K562 (cell line): ENCODE measurements at regions not wholly inside any gene's neighbourhood (a gene's known extent, or its start where the extent isn't known, plus 50 kb on each side); places are given as distances from the start of the nearest gene placed in this dataset.

Experiments
- ATF1 ChIP-seq, 2 experiments: fragments of 450-650 bp in 1 of 2; IDR thresholded peaks; 2 replicates each; pipeline ENCODE4 v1.6.1; 2016; ENCODE audit warnings: missing compliant biosample characterization in 1 of 2, missing genetic modification characterization in 1 of 2
- BCL6 ChIP-seq: fragments of 250-450 bp; sonication (Bioruptor Pico); IDR thresholded peaks from 2 replicates; pipeline ENCODE4 v1.4.0; 2020
- CTCF ChIP-seq, 3 experiments: IDR thresholded peaks in 2 of 3; conservative IDR thresholded peaks in 1 of 3; 2 replicates each; pipeline ENCODE4 v1.5.1; 2011 to 2012; ENCODE audit warnings: low read length in 3 of 3, mild to moderate bottlenecking in 3 of 3, control low read depth in 2 of 3, improper control_type of control experiment in 1 of 3, inconsistent platforms in 1 of 3, low read depth in 1 of 3, mixed read lengths in 1 of 3, moderate library complexity in 1 of 3; ENCODE audit not compliant: insufficient read depth in 2 of 3
- FOXK2 ChIP-seq, 2 experiments: fragments of 450-650 bp; IDR thresholded peaks in 1 of 2; conservative IDR thresholded peaks in 1 of 2; 2 replicates each; pipeline ENCODE4 v1.6.1; 2016; ENCODE audit warnings: low read depth in 2 of 2, mild to moderate bottlenecking in 1 of 2
- OTX1 ChIP-seq: fragments of 450-650 bp; formaldehyde crosslinking; IDR thresholded peaks from 2 replicates; pipeline ENCODE4 v1.4.0; 2022; ENCODE audit warnings: mild to moderate bottlenecking
- PTRF ChIP-seq: fragments of 450-650 bp; IDR thresholded peaks from 2 replicates; pipeline ENCODE4 v1.6.1; 2016; ENCODE audit warnings: mild to moderate bottlenecking, missing genetic modification characterization, missing compliant biosample characterization
- PYGO2 ChIP-seq: fragments of 450-650 bp; IDR thresholded peaks from 2 replicates; pipeline ENCODE4 v1.6.1; 2016; ENCODE audit warnings: mild to moderate bottlenecking, missing genetic modification characterization, moderate library complexity, missing compliant biosample characterization
- RBBP5 ChIP-seq: fragments of 200-600 bp; sonication (generic); IDR thresholded peaks from 2 replicates; pipeline ENCODE4 v1.6.1; 2012; ENCODE audit warnings: borderline replicate concordance, mild to moderate bottlenecking, low read length, control low read depth, inconsistent platforms; ENCODE audit not compliant: insufficient read depth, poor library complexity, severe bottlenecking
- RBFOX2 ChIP-seq: fragments of 200-400 bp; formaldehyde crosslinking; IDR thresholded peaks from 2 replicates; pipeline ENCODE4 v1.6.1; 2017; ENCODE audit warnings: low read depth, mild to moderate bottlenecking, low read length, moderate library complexity
- SAFB2 ChIP-seq: fragments of 200-400 bp; formaldehyde crosslinking; IDR thresholded peaks from 2 replicates; pipeline ENCODE4 v1.6.1; 2018; ENCODE audit warnings: borderline replicate concordance, low read length, low read depth, moderate library complexity; ENCODE audit not compliant: severe bottlenecking
- SP1 ChIP-seq: sonication (generic); formaldehyde crosslinking; IDR thresholded peaks from 2 replicates; pipeline ENCODE4 v1.8.1; 2022; ENCODE audit warnings: mild to moderate bottlenecking, missing genetic modification reagents
- SRSF7 ChIP-seq: fragments of 200-400 bp; formaldehyde crosslinking; optimal IDR thresholded peaks from 2 replicates; pipeline ENCODE3; 2017; ENCODE audit warnings: mild to moderate bottlenecking, low read depth, low read length
- STAG1 ChIP-seq: sonication (generic); formaldehyde crosslinking; IDR thresholded peaks from 2 replicates; pipeline ENCODE4 v1.5.0; 2020; ENCODE audit warnings: missing genetic modification reagents, borderline replicate concordance
- TAF15 ChIP-seq: fragments of 200-400 bp; formaldehyde crosslinking; IDR thresholded peaks from 2 replicates; pipeline ENCODE4 v1.6.1; 2017; ENCODE audit warnings: mild to moderate bottlenecking, low read depth, low read length, moderate library complexity
- TCF7L2 ChIP-seq: fragments of 150-350 bp; IDR thresholded peaks from 2 replicates; pipeline ENCODE4 v1.6.1; 2016; ENCODE audit warnings: low read depth, mild to moderate bottlenecking, low read length, moderate library complexity
- VEZF1 ChIP-seq: fragments of 200-800 bp; sonication (Bioruptor generic); IDR thresholded peaks from 2 replicates; pipeline ENCODE4 v1.6.1; 2017; ENCODE audit warnings: missing genetic modification characterization, missing compliant biosample characterization
- XRCC3 ChIP-seq: fragments of 450-650 bp; IDR thresholded peaks from 2 replicates; pipeline ENCODE4 v1.6.1; 2017; ENCODE audit warnings: mild to moderate bottlenecking, moderate library complexity
- ZBTB12 ChIP-seq: fragments of 250-450 bp; sonication (Bioruptor Pico); IDR thresholded peaks from 2 replicates; pipeline ENCODE4 v1.4.0; 2020
- ZNF766 ChIP-seq: fragments of 200-800 bp; sonication (Bioruptor generic); conservative IDR thresholded peaks from 2 replicates; pipeline ENCODE4 v1.6.1; 2016; ENCODE audit warnings: missing genetic modification characterization, missing compliant biosample characterization
- ZNF77 ChIP-seq: fragments of 250-450 bp; sonication (Bioruptor Pico); IDR thresholded peaks from 2 replicates; pipeline ENCODE4 v1.5.0; 2020

GRCh38 chr19:27793644-27794493 lies 1419.1 kb downstream of the UQCRFS1 start (continued):
- TF ChIP-seq RBBP5 (peak; percentile 19), CTCF (IDR thresholded peaks at IDR 0.05 in 2 of 3, conservative IDR thresholded peaks at IDR 0.05 in 1 of 3; ENCODE audit: insufficient read depth in 2 of 3, low read depth in 1 of 3, low read length in 3 of 3) (0 out of 6 replicates have a peak, but pooled peaks of 1 of the 3 experiments have one; percentile 1), PYGO2 (no peak), FOXK2 (conservative IDR thresholded peaks at IDR 0.05 in 1 of 2, IDR thresholded peaks at IDR 0.05 in 1 of 2; ENCODE audit: low read depth in 2 of 2) (peak in 1 of 2 experiments; percentile 20; a peak in 1 of 4 replicates), SRSF7 (no peak), ZNF77 (CRISPR knock-in tag) (no peak), TAF15 (no peak), SAFB2 (no peak), SP1 (CRISPR knock-in tag) (no peak; the same call in 1 of the 2 replicates), VEZF1 (no peak; the same call in 1 of the 2 replicates), OTX1 (CRISPR knock-in tag) (no peak), RBFOX2 (peak; percentile 94), ZNF766 (CRISPR knock-in tag) (peak; percentile 62; the same call in 1 of the 2 replicates), TCF7L2 (no peak), ZBTB12 (no peak), PTRF (tag) (no peak), BCL6 (CRISPR knock-in tag) (no peak), STAG1 (CRISPR knock-in tag) (no peak), ATF1 (CRISPR knock-in tag; IDR thresholded peaks at IDR 0.05) (no peak), ATF1 (tag; IDR thresholded peaks at IDR 0.05) (peak; percentile 87), XRCC3 (no peak)
